GM12878 (cell line): ENCODE measurements at regions not wholly inside any gene's neighbourhood (a gene's known extent, or its start where the extent isn't known, plus 50 kb on each side); places are given as distances from the start of the nearest gene placed in this dataset.

ENCODE experiments used
- BACH1 ChIP-seq: fragments of 450-650 bp; IDR thresholded peaks from 2 replicates; pipeline ENCODE4 v1.6.1; 2017; ENCODE audit warnings: mild to moderate bottlenecking, borderline replicate concordance
- BRCA1 ChIP-seq: IDR thresholded peaks from 2 replicates; pipeline ENCODE4 v1.6.1; 2011; ENCODE audit warnings: low read depth, low read length, improper control_type of control experiment
- CTCF ChIP-seq, 3 experiments: IDR thresholded peaks in 2 of 3; conservative IDR thresholded peaks in 1 of 3; 2 replicates each; pipeline ENCODE4 v1.5.1; 2011; ENCODE audit warnings: low read depth in 3 of 3, low read length in 3 of 3, mild to moderate bottlenecking in 3 of 3, control low read depth in 2 of 3, moderate library complexity in 2 of 3, inconsistent platforms in 1 of 3, mixed read lengths in 1 of 3; ENCODE audit not compliant: control insufficient read depth in 2 of 3, insufficient read depth in 1 of 3; ENCODE audit errors: extremely low read depth in 1 of 3
- DPF2 ChIP-seq: fragments of 450-650 bp; IDR thresholded peaks from 2 replicates; pipeline ENCODE4 v1.6.1; 2017; ENCODE audit warnings: mild to moderate bottlenecking
- EP300 ChIP-seq, 2 experiments: fragments of 150-350 bp in 1 of 2; IDR thresholded peaks; 2 replicates each; pipeline ENCODE4 v1.6.1; 2011 to 2012; ENCODE audit warnings: low read depth in 2 of 2, low read length in 2 of 2, borderline replicate concordance in 1 of 2, improper control_type of control experiment in 1 of 2, inconsistent platforms in 1 of 2; ENCODE audit not compliant: control insufficient read depth in 1 of 2
- POLR2A ChIP-seq: IDR thresholded peaks from 2 replicates; pipeline ENCODE4 v1.6.1; 2011; ENCODE audit warnings: low read depth, mild to moderate bottlenecking, low read length
- SIX5 ChIP-seq: IDR thresholded peaks from 2 replicates; pipeline ENCODE4 v1.6.1; 2011; ENCODE audit warnings: mild to moderate bottlenecking, low read depth, low read length, moderate library complexity; ENCODE audit not compliant: severe bottlenecking
- TAF1 ChIP-seq: IDR thresholded peaks from 2 replicates; pipeline ENCODE4 v1.6.1; 2011; ENCODE audit warnings: mild to moderate bottlenecking, low read depth, low read length, borderline replicate concordance

GRCh38 chr1:59013928-59014279, 230.1 kb upstream of the JUN start:
- TF ChIP-seq EP300 (IDR thresholded peaks at IDR 0.05; ENCODE audit: borderline replicate concordance in 1 of 2, control insufficient read depth in 1 of 2, low read depth in 2 of 2, low read length in 2 of 2) (no peak), BACH1 (no peak), CTCF (IDR thresholded peaks at IDR 0.05 in 2 of 3, conservative IDR thresholded peaks at IDR 0.05 in 1 of 3; ENCODE audit: control insufficient read depth in 2 of 3, extremely low read depth in 1 of 3, insufficient read depth in 1 of 3, low read depth in 3 of 3, low read length in 3 of 3) (no peak), BRCA1 (no peak), SIX5 (no peak), POLR2A (no peak), DPF2 (no peak), TAF1 (no peak)
